ENCODE measurements at regions not wholly inside any gene's neighbourhood (a gene's known extent, or its start where the extent isn't known, plus 50 kb on each side); places are given as distances from the start of the nearest gene placed in this dataset.

GRCh38 chr4:36533944-36534343 is 252.5 kb downstream of the DTHD1 start:
- 94% methylated on average over 1 of the region's 1 CpG for WGBS (ENCODE audit: low lambda C conversion rate, missing lambda C conversion rate)

GRCh38 chr4:36547383-36547782 is 266.0 kb downstream of the DTHD1 start:
- no peak overlapping the region for H2AFZ ChIP-seq
- no peaks in the 10 kb centered on the region for H3K9me3 ChIP-seq (ENCODE audit: low read depth)
- H3K27ac ChIP-seq = no peak overlapping the region
- H3K4me3 ChIP-seq = no peak overlapping the region
- no peaks in the 10 kb centered on the region for H3K79me2 ChIP-seq
- H3K9me2 ChIP-seq (replicated peaks; ENCODE audit: insufficient read depth) = peaks cover 3% of the 10 kb centered on the region
- H3K4me2 ChIP-seq = no peak overlapping the region
- 91% methylated on average over 1 of the region's 1 CpG for WGBS (ENCODE audit: low lambda C conversion rate, missing lambda C conversion rate)
- no peaks in the 10 kb centered on the region for H3K4me1 ChIP-seq (ENCODE audit: insufficient read depth)
- no peaks in the 10 kb centered on the region for H3K36me3 ChIP-seq (replicated peaks; ENCODE audit: insufficient read depth, low read depth)
- no peaks in the 10 kb centered on the region for H3K27me3 ChIP-seq
- no peak for DNase-seq (ENCODE audit: low spot score)
- H4K20me1 ChIP-seq (ENCODE audit: insufficient read depth, poor library complexity, severe bottlenecking) = no peaks in the 10 kb centered on the region
- no peak for TF ChIP-seq EZH2phosphoT487 (IDR thresholded peaks at IDR 0.05; ENCODE audit: low read depth, severe bottlenecking, unreplicated experiment)

More at GRCh38 chr4:36533944-36534343, 252.5 kb downstream of the DTHD1 start:
- no peaks in the 10 kb centered on the region for H3K27me3 ChIP-seq
- no peak for TF ChIP-seq EZH2phosphoT487 (IDR thresholded peaks at IDR 0.05; ENCODE audit: low read depth, severe bottlenecking, unreplicated experiment)
- no peak for TF ChIP-seq CTCF (IDR thresholded peaks at IDR 0.05; ENCODE audit: poor library complexity)
- TF ChIP-seq EZH2 (IDR thresholded peaks at IDR 0.05; ENCODE audit: borderline replicate concordance) = no peak
- DNase-seq (ENCODE audit: low spot score) = no peak
- H3K9me3 ChIP-seq (ENCODE audit: low read depth) = no peaks in the 10 kb centered on the region
- H3K9me2 ChIP-seq (replicated peaks; ENCODE audit: insufficient read depth) = no peaks in the 10 kb centered on the region
- H3K4me1 ChIP-seq (ENCODE audit: insufficient read depth) = no peaks in the 10 kb centered on the region
- no peaks in the 10 kb centered on the region for H3K79me2 ChIP-seq
- no peaks in the 10 kb centered on the region for H3K36me3 ChIP-seq (replicated peaks; ENCODE audit: insufficient read depth, low read depth)
- H4K20me1 ChIP-seq (ENCODE audit: insufficient read depth, poor library complexity, severe bottlenecking) = no peaks in the 10 kb centered on the region
- no peak overlapping the region for H2AFZ ChIP-seq
- no peak overlapping the region for H3K4me3 ChIP-seq
- no peak overlapping the region for H3K4me2 ChIP-seq
- H3K27ac ChIP-seq = no peak overlapping the region

- DNase-seq (ENCODE audit: low spot score) = no peak
- Histone ChIP-seq H3K79me2 (no peaks in the 10 kb centered on the region), H4K20me1 (ENCODE audit: insufficient read depth, poor library complexity, severe bottlenecking) (no peaks in the 10 kb centered on the region), H3K9me3 (ENCODE audit: low read depth) (no peaks in the 10 kb centered on the region), H3K4me3 (no peak overlapping the region), H3K4me2 (no peak overlapping the region), H2AFZ (no peak overlapping the region), H3K36me3 (replicated peaks; ENCODE audit: insufficient read depth, low read depth) (no peaks in the 10 kb centered on the region), H3K27ac (no peak overlapping the region), H3K4me1 (ENCODE audit: insufficient read depth) (no peaks in the 10 kb centered on the region), H3K27me3 (no peaks in the 10 kb centered on the region), H3K9me2 (replicated peaks; ENCODE audit: insufficient read depth) (peaks cover 3% of the 10 kb centered on the region)
- 90% methylated on average over 3 of the region's 3 CpGs for WGBS (ENCODE audit: low lambda C conversion rate, missing lambda C conversion rate)
- TF ChIP-seq EZH2 (IDR thresholded peaks at IDR 0.05; ENCODE audit: borderline replicate concordance) = no peak
- TF ChIP-seq CTCF (IDR thresholded peaks at IDR 0.05; ENCODE audit: poor library complexity) = no peak
- no peak for TF ChIP-seq EZH2phosphoT487 (IDR thresholded peaks at IDR 0.05; ENCODE audit: low read depth, severe bottlenecking, unreplicated experiment)
Observed at GRCh38 chr4:36549252-36549651, 267.8 kb downstream of the DTHD1 start.

GRCh38 chr4:36549992-36550391 is 268.6 kb downstream of the DTHD1 start:
- DNase-seq (ENCODE audit: low spot score) = no peak
- Histone ChIP-seq H3K4me2 (no peak overlapping the region), H3K36me3 (replicated peaks; ENCODE audit: insufficient read depth, low read depth) (no peaks in the 10 kb centered on the region), H3K4me1 (ENCODE audit: insufficient read depth) (no peaks in the 10 kb centered on the region), H2AFZ (no peak overlapping the region), H3K4me3 (no peak overlapping the region), H3K9me2 (replicated peaks; ENCODE audit: insufficient read depth) (peaks cover 3% of the 10 kb centered on the region), H3K9me3 (ENCODE audit: low read depth) (no peaks in the 10 kb centered on the region), H3K27me3 (no peaks in the 10 kb centered on the region), H3K27ac (no peak overlapping the region), H4K20me1 (ENCODE audit: insufficient read depth, poor library complexity, severe bottlenecking) (no peaks in the 10 kb centered on the region), H3K79me2 (no peaks in the 10 kb centered on the region)
- TF ChIP-seq EZH2 (IDR thresholded peaks at IDR 0.05; ENCODE audit: borderline replicate concordance) = no peak
- no peak for TF ChIP-seq CTCF (IDR thresholded peaks at IDR 0.05; ENCODE audit: poor library complexity)
- TF ChIP-seq EZH2phosphoT487 (IDR thresholded peaks at IDR 0.05; ENCODE audit: low read depth, severe bottlenecking, unreplicated experiment) = no peak
- 88% methylated on average over 3 of the region's 3 CpGs for WGBS (ENCODE audit: low lambda C conversion rate, missing lambda C conversion rate)

All from hepatocyte (in vitro differentiated cells).